ENCODE measurements at regions not wholly inside any gene's neighbourhood (a gene's known extent, or its start where the extent isn't known, plus 50 kb on each side); places are given as distances from the start of the nearest gene placed in this dataset.

DNA sequence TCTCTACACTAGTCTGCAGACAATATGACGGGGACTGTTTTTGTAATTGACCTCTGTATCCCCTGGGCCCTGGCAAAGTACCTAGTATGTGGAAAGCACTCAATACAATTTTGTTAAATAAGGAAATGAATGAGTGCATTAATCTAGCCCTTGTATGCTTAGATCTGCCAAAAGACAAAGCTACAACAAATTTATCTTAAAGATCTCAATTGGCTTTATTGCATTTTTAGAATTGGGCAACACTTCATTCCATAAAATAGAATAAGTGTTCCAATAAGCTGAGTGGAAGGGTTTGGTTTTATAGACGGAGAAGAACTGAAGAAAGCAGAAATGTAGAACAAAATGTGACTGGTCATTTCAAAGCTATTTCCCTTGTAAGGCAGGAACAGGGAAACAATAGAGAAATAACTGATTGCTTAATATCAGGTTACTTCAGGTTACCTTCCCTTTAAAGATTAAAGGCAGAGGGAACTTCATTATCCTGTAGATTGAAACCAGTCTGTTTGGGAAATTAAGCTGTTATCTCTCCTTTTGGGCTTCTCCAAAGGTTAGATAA lies 108.3 kb upstream of the MME start:
- Histone ChIP-seq H3K23ac (ENCODE audit: low read length) (no peak overlapping the region), H3K4me1 (ENCODE audit: control insufficient read depth in 1 of 2, insufficient read depth in 2 of 2, low read length in 2 of 2) (peaks cover 3 to 6% of the 10 kb centered on the region in 2 experiments), H4K12ac (ENCODE audit: low read depth, low read length) (no peak overlapping the region), H2AK5ac (ENCODE audit: low read length) (no peak overlapping the region), H2BK12ac (ENCODE audit: low read length) (no peak overlapping the region), H2BK120ac (ENCODE audit: insufficient read depth, low read length, poor library complexity) (no peak overlapping the region), H3K4ac (ENCODE audit: low read depth, low read length) (no peak overlapping the region), H4K91ac (ENCODE audit: low read depth, low read length) (no peak overlapping the region), H3K4me2 (ENCODE audit: low read length) (no peak overlapping the region), H3K36me3 (ENCODE audit: control insufficient read depth in 1 of 2, insufficient read depth in 2 of 2, low read length in 2 of 2) (no peaks in the 10 kb centered on the region), H3K79me1 (ENCODE audit: low read length) (peaks cover 7% of the 10 kb centered on the region), H2AFZ (ENCODE audit: insufficient read depth, low read length, poor library complexity) (no peak overlapping the region), H3K18ac (ENCODE audit: low read length) (no peak overlapping the region), H3K9me3 (ENCODE audit: insufficient read depth, low read depth, low read length) (no peaks in the 10 kb centered on the region), H3K79me2 (ENCODE audit: control insufficient read depth, insufficient read depth, low read length, poor library complexity) (no peaks in the 10 kb centered on the region), H3K4me3 (ENCODE audit: low read depth, low read length) (no peak overlapping the region), H4K8ac (ENCODE audit: low read depth, low read length) (no peak overlapping the region), H3K27me3 (ENCODE audit: insufficient read depth, low read length) (no peaks in the 10 kb centered on the region), H2BK5ac (ENCODE audit: low read depth, low read length, poor library complexity) (no peak overlapping the region), H3K14ac (ENCODE audit: low read length) (no peak overlapping the region), H3K27ac (ENCODE audit: low read depth, low read length) (no peak overlapping the region), H3K9ac (ENCODE audit: low read length) (no peak overlapping the region)
- DNase-seq: peak in 1 of 2 donors; percentile 84
- WGBS (ENCODE audit: extremely low coverage, insufficient coverage, insufficient read length): no CpG with 5 or more reads among the region's 2 CpGs

DNA sequence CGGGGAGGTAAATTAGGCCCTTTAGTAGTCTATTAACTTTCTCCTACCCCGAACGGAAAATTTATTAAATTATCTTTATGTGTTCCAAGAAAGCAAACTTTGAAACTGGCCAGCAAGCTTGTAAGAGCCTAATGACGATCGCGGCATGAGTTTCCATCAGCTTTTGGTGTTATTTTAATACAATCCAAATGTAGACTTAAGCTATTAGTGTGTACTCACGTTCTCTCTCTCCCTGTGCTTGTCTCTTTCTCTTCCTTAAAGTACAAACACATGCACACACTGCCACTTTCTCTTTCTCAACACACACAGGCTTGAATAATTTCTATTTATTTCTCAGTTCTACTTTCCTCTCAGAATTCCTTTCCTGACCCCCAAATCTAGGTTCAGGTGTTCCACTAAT lies 108.8 kb upstream of the MME start:
- no peaks in the 10 kb centered on the region for H3K36me3 ChIP-seq (ENCODE audit: control insufficient read depth in 1 of 2, insufficient read depth in 2 of 2, low read length in 2 of 2)
- DNase-seq: no peak

DNA sequence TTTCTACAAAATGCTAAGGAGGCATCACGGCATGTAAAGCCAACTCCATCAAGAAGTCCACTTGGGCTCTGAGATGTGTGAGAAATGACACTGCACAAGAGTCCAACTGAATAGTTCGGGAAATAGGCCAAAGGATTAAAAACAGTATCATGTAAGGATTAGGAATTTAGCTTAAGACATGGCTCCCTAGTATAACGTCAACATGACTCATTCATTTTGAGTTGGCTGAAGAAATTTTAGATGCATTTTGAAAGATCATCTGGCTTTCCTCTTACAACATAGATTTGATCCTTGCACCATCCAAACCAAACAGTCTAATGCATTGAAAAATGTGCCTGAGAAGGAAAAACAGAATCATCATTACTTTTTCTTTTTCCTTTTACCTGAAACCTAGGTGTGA lies 109.3 kb upstream of the MME start:
- no peak overlapping the region for H3K18ac ChIP-seq (ENCODE audit: low read length)
- H3K79me1 ChIP-seq (ENCODE audit: low read length): peaks cover 7% of the 10 kb centered on the region
- peak in 1 of 2 donors; percentile 69 for DNase-seq
- H3K27ac ChIP-seq (ENCODE audit: low read depth, low read length): no peak overlapping the region
- H3K36me3 ChIP-seq (ENCODE audit: control insufficient read depth in 1 of 2, insufficient read depth in 2 of 2, low read length in 2 of 2): no peaks in the 10 kb centered on the region
- no peaks in the 10 kb centered on the region for H3K27me3 ChIP-seq (ENCODE audit: insufficient read depth, low read length)
- no peak overlapping the region for H3K4me2 ChIP-seq (ENCODE audit: low read length)
- H3K4me1 ChIP-seq (ENCODE audit: control insufficient read depth in 1 of 2, insufficient read depth in 2 of 2, low read length in 2 of 2): peaks cover 3 to 6% of the 10 kb centered on the region in 2 experiments
- H3K9me3 ChIP-seq (ENCODE audit: insufficient read depth, low read depth, low read length): no peaks in the 10 kb centered on the region
- no peak overlapping the region for H2BK5ac ChIP-seq (ENCODE audit: low read depth, low read length, poor library complexity)
- no peak overlapping the region for H2AK5ac ChIP-seq (ENCODE audit: low read length)
- H3K14ac ChIP-seq (ENCODE audit: low read length): no peak overlapping the region
- no peak overlapping the region for H4K91ac ChIP-seq (ENCODE audit: low read depth, low read length)
- no peak overlapping the region for H3K9ac ChIP-seq (ENCODE audit: low read length)
- no peak overlapping the region for H2BK120ac ChIP-seq (ENCODE audit: insufficient read depth, low read length, poor library complexity)
- WGBS (ENCODE audit: extremely low coverage, insufficient coverage, insufficient read length): no CpG with 5 or more reads among the region's 3 CpGs
- H4K8ac ChIP-seq (ENCODE audit: low read depth, low read length): no peak overlapping the region
- no peak overlapping the region for H4K12ac ChIP-seq (ENCODE audit: low read depth, low read length)
- H3K4ac ChIP-seq (ENCODE audit: low read depth, low read length): no peak overlapping the region
- no peaks in the 10 kb centered on the region for H3K79me2 ChIP-seq (ENCODE audit: control insufficient read depth, insufficient read depth, low read length, poor library complexity)
- no peak overlapping the region for H3K23ac ChIP-seq (ENCODE audit: low read length)
- H2AFZ ChIP-seq (ENCODE audit: insufficient read depth, low read length, poor library complexity): no peak overlapping the region
- H3K4me3 ChIP-seq (ENCODE audit: low read depth, low read length): no peak overlapping the region
- H2BK12ac ChIP-seq (ENCODE audit: low read length): no peak overlapping the region

More for the DNA sequence above, 108.8 kb upstream of the MME start:
- Histone ChIP-seq H3K23ac (ENCODE audit: low read length) (no peak overlapping the region), H2BK12ac (ENCODE audit: low read length) (no peak overlapping the region), H3K4me3 (ENCODE audit: low read depth, low read length) (no peak overlapping the region), H3K9ac (ENCODE audit: low read length) (no peak overlapping the region), H3K4me1 (ENCODE audit: control insufficient read depth in 1 of 2, insufficient read depth in 2 of 2, low read length in 2 of 2) (peaks cover 3 to 6% of the 10 kb centered on the region in 2 experiments), H3K4me2 (ENCODE audit: low read length) (no peak overlapping the region), H2BK5ac (ENCODE audit: low read depth, low read length, poor library complexity) (no peak overlapping the region), H3K9me3 (ENCODE audit: insufficient read depth, low read depth, low read length) (no peaks in the 10 kb centered on the region), H2AK5ac (ENCODE audit: low read length) (no peak overlapping the region), H3K4ac (ENCODE audit: low read depth, low read length) (no peak overlapping the region), H4K91ac (ENCODE audit: low read depth, low read length) (no peak overlapping the region), H3K27ac (ENCODE audit: low read depth, low read length) (no peak overlapping the region), H2AFZ (ENCODE audit: insufficient read depth, low read length, poor library complexity) (no peak overlapping the region), H3K18ac (ENCODE audit: low read length) (no peak overlapping the region), H4K12ac (ENCODE audit: low read depth, low read length) (no peak overlapping the region), H3K79me1 (ENCODE audit: low read length) (peaks cover 7% of the 10 kb centered on the region), H3K79me2 (ENCODE audit: control insufficient read depth, insufficient read depth, low read length, poor library complexity) (no peaks in the 10 kb centered on the region), H3K14ac (ENCODE audit: low read length) (no peak overlapping the region), H3K27me3 (ENCODE audit: insufficient read depth, low read length) (no peaks in the 10 kb centered on the region), H4K8ac (ENCODE audit: low read depth, low read length) (no peak overlapping the region), H2BK120ac (ENCODE audit: insufficient read depth, low read length, poor library complexity) (peak overlapping the region; percentile 43)
- no CpG with 5 or more reads among the region's 7 CpGs for WGBS (ENCODE audit: extremely low coverage, insufficient coverage, insufficient read length)

DNA sequence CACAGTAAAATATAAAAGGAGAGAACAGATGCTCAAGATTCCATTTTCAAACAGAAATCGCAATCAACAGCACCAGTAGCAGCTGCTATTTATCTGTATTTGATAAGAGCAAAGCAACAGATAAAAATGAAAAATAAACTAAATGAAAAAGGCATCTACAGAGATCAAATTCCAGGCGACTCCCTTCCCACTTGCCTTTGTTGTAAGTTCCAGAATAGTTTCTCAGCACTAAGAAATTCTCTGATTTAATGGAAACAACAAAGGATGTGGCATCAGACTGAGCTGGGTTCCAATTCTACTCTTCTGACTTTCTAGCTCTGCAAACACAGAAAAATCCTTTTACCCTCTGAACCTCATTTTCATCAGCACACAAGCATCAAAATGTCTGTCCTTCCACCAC lies 110.8 kb upstream of the MME start:
- H2BK12ac ChIP-seq (ENCODE audit: low read length): no peak overlapping the region
- H3K9me3 ChIP-seq (ENCODE audit: insufficient read depth, low read depth, low read length): no peaks in the 10 kb centered on the region
- no peak overlapping the region for H4K8ac ChIP-seq (ENCODE audit: low read depth, low read length)
- no peak overlapping the region for H3K4ac ChIP-seq (ENCODE audit: low read depth, low read length)
- no peak overlapping the region for H3K18ac ChIP-seq (ENCODE audit: low read length)
- H3K36me3 ChIP-seq (ENCODE audit: control insufficient read depth in 1 of 2, insufficient read depth in 2 of 2, low read length in 2 of 2): no peaks in the 10 kb centered on the region
- no CpG with 5 or more reads among the region's 2 CpGs for WGBS (ENCODE audit: extremely low coverage, insufficient coverage, insufficient read length)
- no peak overlapping the region for H3K4me2 ChIP-seq (ENCODE audit: low read length)
- DNase-seq: no peak
- no peak overlapping the region for H2AK5ac ChIP-seq (ENCODE audit: low read length)
- H3K27ac ChIP-seq (ENCODE audit: low read depth, low read length): no peak overlapping the region
- H3K14ac ChIP-seq (ENCODE audit: low read length): no peak overlapping the region
- H3K4me3 ChIP-seq (ENCODE audit: low read depth, low read length): no peak overlapping the region
- peaks cover 3 to 6% of the 10 kb centered on the region in 2 experiments for H3K4me1 ChIP-seq (ENCODE audit: control insufficient read depth in 1 of 2, insufficient read depth in 2 of 2, low read length in 2 of 2)
- no peak overlapping the region for H4K91ac ChIP-seq (ENCODE audit: low read depth, low read length)
- H3K23ac ChIP-seq (ENCODE audit: low read length): no peak overlapping the region
- H4K12ac ChIP-seq (ENCODE audit: low read depth, low read length): no peak overlapping the region
- H3K9ac ChIP-seq (ENCODE audit: low read length): no peak overlapping the region
- H2BK5ac ChIP-seq (ENCODE audit: low read depth, low read length, poor library complexity): no peak overlapping the region
- H3K27me3 ChIP-seq (ENCODE audit: insufficient read depth, low read length): no peaks in the 10 kb centered on the region
- H3K79me2 ChIP-seq (ENCODE audit: control insufficient read depth, insufficient read depth, low read length, poor library complexity): no peaks in the 10 kb centered on the region
- H2BK120ac ChIP-seq (ENCODE audit: insufficient read depth, low read length, poor library complexity): no peak overlapping the region
- H2AFZ ChIP-seq (ENCODE audit: insufficient read depth, low read length, poor library complexity): no peak overlapping the region
- peaks cover 7% of the 10 kb centered on the region for H3K79me1 ChIP-seq (ENCODE audit: low read length)
